ENCODE measurements at regions not wholly inside any gene's neighbourhood (a gene's known extent, or its start where the extent isn't known, plus 50 kb on each side); places are given as distances from the start of the nearest gene placed in this dataset.

GRCh38 chr12:27186022-27186839 lies 57.9 kb upstream of the STK38L start:
- no peak overlapping the region for H3K27ac ChIP-seq (ENCODE audit: low read depth, low read length)
- DNase-seq (ENCODE audit: low read depth, low spot score), result no peak
- CTCF ChIA-PET, result no interaction called here

GRCh38 chr12:27187697-27188096 lies 56.4 kb upstream of the STK38L start:
- ChIA-PET POLR2A (no interaction called here), CTCF (interaction anchor here (1.3 kb wide), 1 partner anchor 172 kb away, joined by 3 read pairs; no protein-coding TSS in a partner anchor)
- no peak overlapping the region for H3K4me3 ChIP-seq (ENCODE audit: low read depth, low read length)
- H3K27me3 ChIP-seq (ENCODE audit: control insufficient read depth, insufficient read depth, low read length), result no peaks in the 10 kb centered on the region
- DNase-seq (ENCODE audit: low read depth, low spot score), result no peak
- TF ChIP-seq CTCF (IDR thresholded peaks at IDR 0.05; ENCODE audit: low read depth, low read length), result no peak
- no peaks in the 10 kb centered on the region for H3K9me3 ChIP-seq (ENCODE audit: control insufficient read depth, insufficient read depth, low read length)
- H3K27ac ChIP-seq (ENCODE audit: low read depth, low read length), result no peak overlapping the region

More at GRCh38 chr12:27186022-27186839, 57.9 kb upstream of the STK38L start:
- no peaks in the 10 kb centered on the region for H3K9me3 ChIP-seq (ENCODE audit: control insufficient read depth, insufficient read depth, low read length)
- no peak for TF ChIP-seq CTCF (IDR thresholded peaks at IDR 0.05; ENCODE audit: low read depth, low read length)
- H3K27me3 ChIP-seq (ENCODE audit: control insufficient read depth, insufficient read depth, low read length), result no peaks in the 10 kb centered on the region
- H3K4me3 ChIP-seq (ENCODE audit: low read depth, low read length), result no peak overlapping the region
- POLR2A ChIA-PET, result interaction anchor here (0.7 kb wide), 1 partner anchor 58 kb away, joined by 3 read pairs; the partner anchor contains the start of gene STK38L

GRCh38 chr12:27190761-27191160 lies 53.3 kb upstream of the STK38L start:
- no peaks in the 10 kb centered on the region for H3K27me3 ChIP-seq (ENCODE audit: control insufficient read depth, insufficient read depth, low read length)
- H3K9me3 ChIP-seq (ENCODE audit: control insufficient read depth, insufficient read depth, low read length), result no peaks in the 10 kb centered on the region
- no peak overlapping the region for H3K4me3 ChIP-seq (ENCODE audit: low read depth, low read length)
- no peak for DNase-seq (ENCODE audit: low read depth, low spot score)
- ChIA-PET POLR2A (interaction anchor here (0.8 to 1.0 kb wide), 2 partner anchors 11 to 13 kb away, joined by 3 to 4 read pairs; no protein-coding TSS in a partner anchor), CTCF (interaction anchor here (0.6 to 1.4 kb wide), 3 partner anchors 11 to 175 kb away, joined by 3 to 6 read pairs (median 4); no protein-coding TSS in a partner anchor)
- peak overlapping the region; percentile 57 for H3K27ac ChIP-seq (ENCODE audit: low read depth, low read length)
- no peak for TF ChIP-seq CTCF (IDR thresholded peaks at IDR 0.05; ENCODE audit: low read depth, low read length)

GRCh38 chr12:27191531-27191930 lies 52.6 kb upstream of the STK38L start:
- Histone ChIP-seq H3K27ac (ENCODE audit: low read depth, low read length) (no peak overlapping the region), H3K9me3 (ENCODE audit: control insufficient read depth, insufficient read depth, low read length) (no peaks in the 10 kb centered on the region), H3K4me3 (ENCODE audit: low read depth, low read length) (no peak overlapping the region), H3K27me3 (ENCODE audit: control insufficient read depth, insufficient read depth, low read length) (no peaks in the 10 kb centered on the region)
- TF ChIP-seq CTCF (IDR thresholded peaks at IDR 0.05; ENCODE audit: low read depth, low read length), result no peak
- ChIA-PET POLR2A (interaction anchor here (1.0 kb wide), 1 partner anchor 14 kb away, joined by 3 read pairs; no protein-coding TSS in a partner anchor), CTCF (no interaction called here)
- no peak for DNase-seq (ENCODE audit: low read depth, low spot score)

Data from AG04450 (cell line).